Gastroesophageal sphincter (tissue), 3 donors: ENCODE measurements at regions not wholly inside any gene's neighbourhood (a gene's known extent, or its start where the extent isn't known, plus 50 kb on each side); places are given as distances from the start of the nearest gene placed in this dataset.

Source experiments
- POLR2A ChIP-seq, 2 donors: fragments of 450-650 bp; IDR thresholded peaks; one replicate each; pipeline ENCODE4 v1.6.1; 2017; ENCODE audit warnings: antibody characterized with exemption in 2 of 2, mild to moderate bottlenecking in 2 of 2, moderate library complexity in 1 of 2
- TF ChIP-seq, protein P1 (sequence below), 4 experiments: fragments of 200-600 bp in 2 of 4; fragments of 450-650 bp in 2 of 4; sonication (generic) in 1 of 4; IDR thresholded peaks; one replicate each; pipeline ENCODE4 v1.5.1; 2017 to 2019; ENCODE audit warnings: antibody characterized with exemption in 4 of 4, mild to moderate bottlenecking in 2 of 4, moderate library complexity in 2 of 4

GRCh38 chr16:73329358-73330286 lies 281.7 kb upstream of the ZFHX3 start:
- TF ChIP-seq, protein P1, sequence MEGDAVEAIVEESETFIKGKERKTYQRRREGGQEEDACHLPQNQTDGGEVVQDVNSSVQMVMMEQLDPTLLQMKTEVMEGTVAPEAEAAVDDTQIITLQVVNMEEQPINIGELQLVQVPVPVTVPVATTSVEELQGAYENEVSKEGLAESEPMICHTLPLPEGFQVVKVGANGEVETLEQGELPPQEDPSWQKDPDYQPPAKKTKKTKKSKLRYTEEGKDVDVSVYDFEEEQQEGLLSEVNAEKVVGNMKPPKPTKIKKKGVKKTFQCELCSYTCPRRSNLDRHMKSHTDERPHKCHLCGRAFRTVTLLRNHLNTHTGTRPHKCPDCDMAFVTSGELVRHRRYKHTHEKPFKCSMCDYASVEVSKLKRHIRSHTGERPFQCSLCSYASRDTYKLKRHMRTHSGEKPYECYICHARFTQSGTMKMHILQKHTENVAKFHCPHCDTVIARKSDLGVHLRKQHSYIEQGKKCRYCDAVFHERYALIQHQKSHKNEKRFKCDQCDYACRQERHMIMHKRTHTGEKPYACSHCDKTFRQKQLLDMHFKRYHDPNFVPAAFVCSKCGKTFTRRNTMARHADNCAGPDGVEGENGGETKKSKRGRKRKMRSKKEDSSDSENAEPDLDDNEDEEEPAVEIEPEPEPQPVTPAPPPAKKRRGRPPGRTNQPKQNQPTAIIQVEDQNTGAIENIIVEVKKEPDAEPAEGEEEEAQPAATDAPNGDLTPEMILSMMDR (IDR thresholded peaks at IDR 0.05) = no peak
- no peak for TF ChIP-seq POLR2A (IDR thresholded peaks at IDR 0.05)
